GM18519 (cell line): ENCODE measurements at regions not wholly inside any gene's neighbourhood (a gene's known extent, or its start where the extent isn't known, plus 50 kb on each side); places are given as distances from the start of the nearest gene placed in this dataset.

Experiments used
- ATAC-seq: cut with Tn5 transposase; IDR thresholded peaks from one replicate; pipeline ENCODE4 v1.9.1; 2021; ENCODE audit warnings: mild to moderate bottlenecking, moderate library complexity; ENCODE audit not compliant: unreplicated experiment, low FRiP score

- no peak for ATAC-seq
Observed at GRCh38 chr20:39429726-39430125, 467.6 kb downstream of the DHX35 start.

- ATAC-seq: no peak
Observed at GRCh38 chr20:39424962-39425678, 463.0 kb downstream of the DHX35 start.

DNA sequence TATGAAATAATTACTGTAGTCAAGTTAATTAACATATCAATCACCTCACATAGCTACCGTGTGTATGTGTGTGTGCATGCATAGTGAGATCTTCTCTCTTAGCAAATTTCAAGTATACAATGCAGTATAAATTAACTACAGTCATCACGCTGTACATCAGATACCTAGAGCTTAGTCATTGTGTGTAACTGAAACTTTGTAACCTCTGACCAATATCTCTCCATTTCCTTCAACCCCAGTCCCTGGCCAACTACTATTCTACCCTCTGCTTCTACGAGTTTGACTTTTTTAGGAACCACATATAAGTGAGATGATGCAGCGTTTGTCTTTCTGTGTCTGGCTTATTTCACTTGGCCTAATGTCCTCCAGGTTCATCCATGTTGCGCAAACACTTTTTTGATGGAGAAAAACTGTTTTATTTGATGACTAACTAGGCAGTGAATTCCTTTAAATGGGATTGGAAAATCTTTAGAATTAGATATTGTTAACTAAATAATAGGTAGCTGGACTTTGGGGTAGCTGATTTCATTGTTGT, 459.5 kb downstream of the DHX35 start:
- ATAC-seq: no peak

GRCh38 chr20:39412091-39412490, 449.9 kb downstream of the DHX35 start:
- no peak for ATAC-seq

- ATAC-seq: no peak
Observed at GRCh38 chr20:39399463-39399862, 437.3 kb downstream of the DHX35 start.

DNA sequence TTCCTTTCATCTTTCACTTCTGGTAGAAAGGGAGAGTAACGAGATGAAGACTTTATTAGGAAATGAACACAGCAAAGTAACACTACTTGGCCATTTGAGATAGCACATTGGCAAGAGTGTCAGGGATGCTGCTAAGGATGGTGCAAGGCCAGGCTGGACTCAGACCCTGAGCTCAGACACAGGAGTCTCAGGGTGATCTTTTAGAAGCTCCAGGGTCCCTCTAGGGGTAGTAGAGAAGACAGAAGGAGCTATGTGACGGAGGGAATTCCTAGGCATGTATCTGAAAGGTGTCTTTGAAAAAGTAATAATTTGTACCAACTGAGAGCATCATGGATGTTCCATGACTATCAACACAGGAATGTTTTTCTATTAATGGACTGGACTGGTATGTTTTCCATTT, 436.5 kb downstream of the DHX35 start:
- no peak for ATAC-seq

DNA sequence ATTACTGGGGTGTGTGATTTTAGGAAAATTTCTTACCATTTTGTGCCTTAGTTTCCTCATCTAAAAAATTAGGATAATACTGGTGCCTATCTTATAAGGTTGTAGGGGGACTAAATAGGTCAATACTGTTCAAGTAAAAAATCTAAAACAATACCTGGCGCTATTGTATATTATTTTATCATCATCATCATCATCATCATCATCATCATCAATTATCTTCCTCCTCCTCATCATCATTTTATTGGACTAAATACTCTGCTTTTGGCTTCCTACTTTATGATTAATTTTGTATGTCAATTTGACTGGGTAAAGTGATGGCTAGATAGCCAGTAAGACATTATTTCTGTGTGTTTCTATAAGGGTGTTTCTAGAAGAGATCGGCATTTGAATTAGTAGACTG, 435.5 kb downstream of the DHX35 start:
- no peak for ATAC-seq

DNA sequence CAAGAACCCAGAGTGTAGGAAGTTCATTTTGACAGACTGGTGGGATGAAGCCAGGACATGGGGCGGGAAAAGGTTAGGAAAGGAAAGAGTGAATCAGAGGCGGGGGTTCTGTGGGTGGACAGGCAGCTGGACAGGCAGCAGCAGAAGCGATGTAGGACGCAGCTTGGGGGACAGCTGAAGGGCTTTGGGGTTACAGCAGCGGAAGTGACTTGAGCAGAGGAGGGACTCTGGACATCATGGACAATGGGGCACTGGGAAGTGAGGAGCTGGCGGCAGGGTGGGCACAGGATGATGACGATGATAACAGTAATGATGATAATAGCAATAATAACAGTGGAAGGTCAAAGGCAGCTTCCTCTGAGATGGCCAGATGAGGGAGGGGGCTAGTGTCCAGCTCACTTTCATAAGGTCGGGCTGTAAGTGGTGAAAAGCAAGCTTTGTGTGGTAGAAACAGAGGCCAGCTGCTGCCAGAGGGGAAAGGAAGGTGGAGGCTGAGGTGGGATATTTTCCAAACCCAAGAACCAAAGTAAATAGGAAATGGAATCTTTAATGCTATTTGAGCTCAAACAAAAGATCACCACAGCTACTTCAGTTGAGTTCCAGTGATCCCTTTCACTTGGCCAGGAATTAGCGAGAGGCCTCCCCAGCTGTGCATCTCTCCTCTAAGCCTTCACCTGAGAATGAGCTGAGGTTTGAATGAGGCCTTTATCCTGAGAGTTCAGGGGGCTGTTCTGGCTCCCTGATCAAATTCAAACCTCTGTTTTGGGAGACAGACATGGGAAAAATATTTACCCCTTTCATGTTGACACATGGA, 433.5 kb downstream of the DHX35 start:
- no peak for ATAC-seq

DNA sequence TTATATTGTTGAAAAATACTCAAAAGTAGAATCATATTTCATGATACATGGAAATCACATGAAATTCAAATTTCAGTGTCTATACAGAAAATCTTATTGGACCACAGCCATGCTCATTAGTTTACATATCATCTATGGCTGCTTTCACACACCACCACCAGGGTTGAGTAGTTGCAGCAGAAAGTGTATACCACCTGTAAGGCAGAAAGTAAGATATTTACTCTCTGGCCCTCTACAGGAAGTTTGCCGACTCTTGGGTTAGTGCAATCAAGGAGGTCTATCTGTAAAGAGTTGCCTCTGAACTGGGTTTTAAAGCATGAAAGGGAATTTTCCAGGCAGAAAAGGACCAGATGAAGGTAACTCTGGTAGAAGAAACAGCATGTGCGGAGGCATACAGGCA, 432.3 kb downstream of the DHX35 start:
- ATAC-seq: no peak

DNA sequence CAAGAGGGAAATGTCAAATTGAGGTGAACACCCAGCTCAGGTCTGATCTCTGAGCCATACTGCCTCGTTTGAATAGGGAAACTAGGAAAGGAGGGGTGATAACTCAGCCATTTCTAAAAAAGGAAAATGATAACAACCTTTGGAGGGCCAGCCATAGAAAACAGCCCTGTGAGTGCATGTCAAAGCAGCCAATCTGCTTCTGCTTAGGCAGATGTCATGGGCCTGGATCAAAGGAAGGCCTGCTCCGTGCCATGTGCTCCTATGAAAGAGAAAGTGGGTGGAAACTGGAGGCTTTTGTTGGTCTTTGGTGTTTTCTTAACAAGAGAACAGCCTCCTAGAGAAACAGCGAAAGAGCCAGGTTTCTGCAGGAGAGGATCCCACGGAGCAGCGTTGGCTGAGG, 428.0 kb downstream of the DHX35 start:
- ATAC-seq: no peak

DNA sequence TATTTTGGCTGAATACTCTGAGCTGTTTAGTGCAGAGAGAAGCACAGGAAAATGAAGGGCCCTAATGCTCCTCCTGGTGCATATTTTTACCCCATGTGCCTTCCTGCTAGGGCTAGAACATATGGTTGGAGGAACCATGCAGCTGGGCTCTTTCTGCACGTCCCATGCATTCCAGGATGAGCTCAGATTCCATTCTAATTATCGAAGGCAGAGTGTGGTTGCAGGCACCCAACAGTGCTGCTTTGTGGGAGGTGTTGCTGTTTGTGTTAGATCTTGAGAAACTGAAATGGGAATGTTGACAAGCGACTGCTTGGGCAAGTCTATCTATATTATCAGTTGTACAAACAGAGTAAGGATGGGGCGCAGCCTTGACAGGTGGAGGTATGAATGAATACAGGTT, 419.5 kb downstream of the DHX35 start:
- ATAC-seq: no peak

DNA sequence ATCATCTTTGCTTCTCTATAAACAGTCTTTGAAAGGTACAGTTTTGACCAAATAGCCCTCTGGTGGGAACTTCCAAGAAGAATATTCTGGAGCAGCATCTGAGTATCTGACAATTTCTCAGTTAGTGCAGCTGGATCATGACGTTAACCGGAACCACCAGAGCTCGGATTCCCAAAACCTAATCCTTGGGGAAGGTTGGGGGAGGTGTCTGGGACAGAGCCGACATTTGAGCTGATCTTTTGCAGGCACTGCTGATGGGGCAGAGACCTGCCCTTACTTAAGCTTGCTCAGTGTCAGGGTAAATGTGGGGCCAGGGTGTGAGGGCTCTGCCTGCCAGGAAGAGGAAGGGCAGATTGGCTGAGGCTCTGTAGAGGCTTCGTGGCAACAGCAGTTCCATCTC, 416.6 kb downstream of the DHX35 start:
- no peak for ATAC-seq

GRCh38 chr20:39376788-39377187, 414.6 kb downstream of the DHX35 start:
- ATAC-seq: no peak

DNA sequence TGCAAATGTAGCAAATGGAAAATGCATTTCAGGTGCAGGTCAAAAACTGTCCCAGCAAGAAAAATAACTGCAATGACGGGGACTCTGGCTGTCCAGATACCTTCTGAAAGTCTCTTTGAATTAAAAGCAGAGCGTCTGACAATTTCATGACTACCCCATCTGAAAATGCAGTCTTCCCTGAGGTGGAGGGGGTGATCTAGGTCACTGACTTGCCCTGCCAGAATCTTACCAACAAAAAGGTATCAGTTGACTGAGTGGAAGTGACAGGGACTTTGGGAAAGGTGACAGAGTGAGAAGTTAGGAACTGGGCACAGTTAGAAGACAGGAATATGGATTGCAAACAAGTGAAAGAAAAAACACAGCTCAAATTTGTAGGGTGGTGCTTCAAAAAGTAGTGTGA, 402.2 kb downstream of the DHX35 start:
- no peak for ATAC-seq

DNA sequence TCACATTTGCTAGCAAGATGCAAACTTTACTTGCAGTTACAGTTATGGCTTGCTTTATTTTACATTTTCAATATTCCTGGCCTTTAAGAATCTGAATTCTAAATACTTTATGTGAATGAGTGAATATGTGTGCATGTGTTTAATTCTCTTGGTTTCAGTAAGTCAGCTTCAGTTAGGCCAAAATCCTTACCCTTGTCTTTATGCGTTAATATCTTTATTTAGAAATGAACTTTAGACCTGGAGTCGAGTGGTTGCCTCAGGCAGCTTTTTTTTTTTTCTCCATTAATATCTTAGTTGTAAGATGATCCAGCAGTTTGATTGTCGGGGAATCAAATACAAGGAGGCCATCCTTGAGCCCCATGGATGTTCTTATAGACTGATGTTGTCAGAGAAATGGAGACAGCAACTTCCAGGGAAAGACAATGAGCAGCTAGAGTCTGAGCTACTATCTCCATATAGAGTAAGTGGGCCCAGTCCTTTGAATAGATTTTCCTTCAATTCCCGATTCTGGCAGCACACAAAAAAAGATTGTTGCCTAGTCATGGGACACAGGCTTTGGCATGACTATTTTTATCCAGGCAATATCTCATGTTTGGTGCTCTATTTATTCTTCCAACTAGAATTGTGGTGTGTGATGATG, 398.0 kb downstream of the DHX35 start:
- no peak for ATAC-seq

GRCh38 chr20:39358052-39358451, 395.9 kb downstream of the DHX35 start:
- no peak for ATAC-seq

GRCh38 chr20:39356908-39357307, 394.8 kb downstream of the DHX35 start:
- no peak for ATAC-seq

GRCh38 chr20:39349240-39349639, 387.1 kb downstream of the DHX35 start:
- ATAC-seq: no peak

DNA sequence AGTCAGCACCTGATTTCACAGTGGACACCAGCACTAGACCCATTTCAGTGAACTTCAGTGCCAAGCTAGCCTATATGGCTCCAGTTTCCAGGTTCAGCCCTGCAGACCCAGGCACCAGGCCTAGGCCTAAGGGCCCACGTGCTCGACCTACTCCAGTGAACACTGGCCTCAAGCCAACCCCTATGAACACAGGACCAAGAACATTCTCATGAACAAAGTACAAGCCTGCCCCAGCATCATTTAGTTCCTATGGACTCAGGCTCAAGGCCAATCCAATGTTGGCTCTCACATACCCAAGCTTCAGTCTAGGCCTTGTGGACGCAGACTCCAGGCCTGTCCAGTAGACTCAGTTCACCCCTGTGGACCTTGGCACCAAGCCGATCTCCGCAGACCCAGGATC, 385.5 kb downstream of the DHX35 start:
- no peak for ATAC-seq

- no peak for ATAC-seq
Observed at GRCh38 chr20:39342463-39342862, 380.3 kb downstream of the DHX35 start.
